DMS53 treated with DMSO at 0.1 percent for 48 hours (cell line): ENCODE measurements at regions not wholly inside any gene's neighbourhood (a gene's known extent, or its start where the extent isn't known, plus 50 kb on each side); places are given as distances from the start of the nearest gene placed in this dataset.
"Not testable (repeated sequence)": the region's sequence is repeated elsewhere in the genome, so short reads cannot be mapped to it uniquely, and the experiment has no call there.

Experiments
- DNase-seq: peaks from one replicate; lab custom pipeline; 2025; ENCODE audit not compliant: unreplicated experiment; lab: John Stamatoyannopoulos, UW

DNA sequence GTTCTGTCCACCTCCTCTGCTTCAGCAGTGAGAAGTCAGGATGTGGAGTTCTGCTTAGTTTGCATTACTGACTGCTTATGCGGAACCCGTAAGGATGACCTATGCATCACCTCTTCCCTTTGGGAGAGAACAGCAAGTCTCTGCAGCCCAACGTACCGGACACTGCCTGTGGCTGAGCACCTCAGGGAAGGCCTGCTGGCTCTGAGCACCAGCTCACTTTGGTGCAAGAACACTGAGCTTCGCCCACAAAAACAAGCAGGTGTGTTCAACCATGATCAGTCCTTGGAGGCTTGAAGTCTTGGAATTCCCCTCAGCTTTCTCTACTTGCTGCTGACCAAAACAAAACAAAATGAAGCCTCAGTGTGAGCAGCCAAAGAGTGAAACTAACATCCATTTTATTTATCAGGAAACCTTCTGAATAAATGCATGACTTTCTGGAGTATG is 52.7 kb upstream of the NCK2 start:
- DNase-seq, result no peak

DNA sequence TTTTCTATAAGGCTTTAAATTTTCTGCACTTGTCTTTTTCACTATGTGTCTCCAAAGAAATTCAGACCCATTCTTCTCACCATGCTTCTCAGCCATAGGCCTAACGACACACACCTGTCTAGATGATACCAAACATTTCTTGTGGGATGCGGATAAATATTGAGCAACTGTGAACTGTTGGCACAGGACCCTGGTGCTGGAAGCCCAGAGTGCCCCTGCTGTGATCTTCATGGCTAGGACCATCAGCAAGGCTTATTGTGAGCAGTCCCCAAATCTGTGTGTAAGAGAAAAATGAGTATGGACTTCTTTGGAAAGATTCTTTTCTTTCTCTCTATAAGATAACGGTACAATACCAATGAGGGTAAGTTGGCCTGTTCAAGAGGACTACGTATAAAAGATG is 54.1 kb upstream of the NCK2 start:
- DNase-seq, result no peak

GRCh38 chr2:105689484-105689883 is 55.2 kb upstream of the NCK2 start:
- no peak for DNase-seq

DNA sequence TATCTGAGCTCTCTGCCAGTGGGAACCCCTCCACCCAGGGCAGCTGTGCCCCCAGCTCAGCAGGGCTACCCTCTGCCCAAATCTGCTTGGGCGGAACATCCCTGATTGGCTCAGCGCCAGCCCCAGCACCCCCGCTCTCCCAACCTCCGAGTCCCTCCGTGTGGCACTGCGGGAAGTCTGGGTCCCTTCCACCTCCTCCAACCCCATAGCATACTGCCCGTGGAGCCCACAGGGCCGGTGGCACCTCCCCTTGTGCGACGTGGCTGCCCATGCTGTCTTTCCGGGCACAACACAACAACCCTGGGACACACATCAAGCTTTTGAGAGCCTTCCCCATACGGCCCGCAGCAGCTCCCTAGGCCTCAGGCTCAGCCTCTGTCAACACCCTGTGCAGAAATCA is 55.8 kb upstream of the NCK2 start:
- no peak for DNase-seq

- DNase-seq, result no peak
Observed at GRCh38 chr2:105686588-105686987, 58.1 kb upstream of the NCK2 start.

DNA sequence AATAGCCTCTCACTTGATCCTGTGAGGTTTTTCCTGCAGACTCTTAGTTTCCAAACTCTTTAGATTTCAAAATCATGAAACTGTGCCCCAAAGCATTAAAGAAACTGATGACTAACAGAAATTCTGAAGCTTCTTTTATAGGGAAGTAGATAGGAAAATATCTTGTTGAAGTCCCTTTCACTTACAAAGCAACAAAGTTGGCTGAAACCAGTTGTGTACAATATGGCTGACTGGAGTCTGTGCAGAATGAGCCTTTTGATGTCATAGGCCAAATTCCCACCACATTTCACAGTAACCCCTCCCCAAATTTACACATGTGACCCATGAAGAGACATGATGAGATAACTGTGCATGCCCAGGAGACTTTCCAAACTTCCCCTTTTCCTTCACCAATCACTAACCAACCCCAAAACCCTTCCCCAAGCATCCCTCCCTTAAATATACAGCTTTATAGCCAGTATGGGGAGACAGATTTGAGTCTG is 61.7 kb upstream of the NCK2 start:
- no peak for DNase-seq

- DNase-seq, result no peak
Observed at GRCh38 chr2:105682401-105682800, 62.3 kb upstream of the NCK2 start.

DNA sequence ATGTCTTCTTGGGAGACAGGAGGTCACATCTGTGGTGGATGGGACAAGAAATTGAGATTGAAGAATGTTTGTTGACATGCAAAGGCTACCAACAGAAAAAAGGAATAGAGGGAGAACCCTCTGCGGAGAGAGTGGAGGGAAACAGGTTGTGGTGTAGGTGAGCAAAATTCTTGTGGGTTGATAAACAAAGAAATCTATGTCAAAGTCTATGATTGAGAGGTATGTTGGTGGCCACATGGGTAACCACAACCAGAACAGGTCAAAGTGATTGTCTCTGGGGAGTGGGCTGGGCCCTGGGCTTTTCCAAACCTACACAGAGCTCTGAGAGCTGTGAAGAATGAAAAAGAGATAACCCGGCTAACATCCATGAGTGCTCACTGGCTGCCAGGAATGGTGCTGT is 62.8 kb upstream of the NCK2 start:
- no peak for DNase-seq

DNA sequence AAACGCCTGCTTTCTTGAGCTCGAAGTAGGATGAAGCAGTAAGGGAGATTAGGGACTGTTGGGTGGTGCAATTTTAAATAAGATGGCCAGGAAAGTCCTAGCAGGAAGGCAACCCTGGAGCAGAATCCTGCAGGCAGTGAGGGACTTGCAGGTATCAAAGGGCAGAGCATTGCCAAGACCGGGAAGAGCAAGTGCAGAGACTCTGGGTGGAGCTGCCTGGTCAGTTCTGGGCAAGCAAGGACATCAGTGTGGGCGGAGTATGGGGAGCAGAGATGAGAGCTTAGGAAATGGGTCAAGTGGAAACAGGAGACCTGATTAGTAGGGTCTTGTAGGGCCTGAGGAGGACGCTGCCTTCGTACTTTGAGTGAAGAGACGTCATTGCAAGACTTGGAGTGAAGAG is 64.4 kb upstream of the NCK2 start:
- no peak for DNase-seq

GRCh38 chr2:105678346-105678745 is 66.4 kb upstream of the NCK2 start:
- no peak for DNase-seq

DNA sequence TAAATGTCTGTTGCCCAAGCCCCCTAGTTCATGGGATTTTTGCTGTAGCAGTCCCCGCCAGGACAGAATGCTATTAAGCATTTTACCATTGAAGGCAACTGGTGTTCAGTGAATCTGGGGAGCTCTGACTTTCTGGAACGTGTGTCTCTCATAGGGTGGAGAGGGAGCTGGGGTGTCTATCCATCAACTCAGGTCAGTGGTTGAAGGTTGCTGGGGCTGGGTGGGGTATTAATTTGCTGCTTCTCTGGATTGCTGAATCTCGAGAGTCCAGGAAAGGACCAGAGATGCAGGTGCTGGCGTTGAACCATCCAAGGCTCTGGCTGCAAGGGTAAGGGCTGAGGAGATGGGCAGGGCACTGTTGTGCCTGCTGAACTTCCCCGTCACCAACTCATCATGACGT is 66.8 kb upstream of the NCK2 start:
- no peak for DNase-seq

- DNase-seq, result no peak
Observed at GRCh38 chr2:105675841-105676240, 68.9 kb upstream of the NCK2 start.

DNA sequence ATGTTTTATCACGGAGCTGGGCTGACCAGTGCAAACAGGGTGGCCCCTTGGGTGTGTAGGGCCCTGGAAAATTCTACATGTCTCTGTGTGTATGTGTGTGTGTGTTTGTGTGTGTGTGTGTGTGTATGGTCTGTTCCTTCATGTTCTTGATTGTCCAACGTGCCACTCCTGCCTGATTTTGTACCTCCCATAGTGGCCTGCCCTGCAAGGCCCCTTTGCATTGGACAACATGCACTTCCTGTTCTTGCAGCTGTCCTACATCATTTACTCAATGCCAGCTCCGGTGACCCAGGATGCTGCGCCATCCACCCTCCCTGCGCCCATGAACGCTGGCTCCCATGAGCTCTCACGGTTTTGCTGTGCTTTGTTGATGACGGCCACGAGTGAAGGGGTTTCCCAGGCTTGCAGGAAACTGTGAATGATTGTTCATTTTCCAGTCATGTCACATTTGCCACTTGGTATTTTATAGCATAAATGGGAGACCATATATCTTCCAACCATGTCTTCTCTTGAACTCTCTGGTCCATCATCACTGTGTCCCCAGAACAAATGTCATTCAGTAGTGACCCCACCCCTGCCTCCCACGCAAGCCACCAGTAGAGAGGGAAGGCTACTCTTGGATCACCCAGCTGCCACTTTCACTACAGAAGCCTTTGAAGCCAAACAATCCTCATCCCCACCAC is 69.7 kb upstream of the NCK2 start:
- DNase-seq, result no peak

DNA sequence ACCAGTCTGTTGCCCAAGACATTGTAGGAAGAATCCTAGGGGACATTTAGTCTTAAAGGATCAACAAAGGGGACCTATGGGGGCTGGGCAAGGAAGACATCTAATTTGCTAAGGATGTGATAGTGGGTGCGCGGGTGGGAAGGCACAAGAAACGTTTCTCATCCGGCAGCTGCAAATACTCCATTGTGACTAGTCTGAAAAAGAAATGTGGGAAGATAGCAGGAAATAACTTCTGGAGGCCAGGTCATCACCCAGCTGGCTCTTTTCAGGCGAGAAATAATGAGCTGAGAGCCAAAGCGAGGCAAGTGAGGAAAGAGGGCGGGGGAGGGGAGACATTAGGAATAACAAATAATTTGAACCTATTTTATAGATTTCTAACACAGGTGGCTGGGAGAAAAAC is 70.3 kb upstream of the NCK2 start:
- no peak for DNase-seq

DNA sequence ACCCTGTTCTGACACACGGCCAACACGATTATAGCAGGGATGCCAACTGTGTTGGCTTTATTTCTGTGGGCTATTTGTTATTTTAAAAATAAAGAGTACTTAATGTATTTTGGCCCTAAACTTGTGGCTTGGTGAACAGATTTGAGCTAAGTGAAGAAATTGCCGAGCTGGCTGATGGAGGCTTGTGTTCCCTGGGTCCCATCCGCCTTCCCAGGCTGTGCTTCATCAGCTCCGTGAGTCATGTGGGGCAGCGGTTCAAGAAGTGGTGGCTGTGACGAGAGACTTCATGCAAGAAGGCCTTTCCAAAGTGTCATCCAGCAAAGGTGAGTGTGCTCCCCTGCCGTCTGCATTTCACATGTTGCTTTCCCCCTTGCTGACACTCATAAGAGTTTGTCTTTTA is 73.6 kb upstream of the NCK2 start:
- no peak for DNase-seq

GRCh38 chr2:105669384-105669891 is 75.3 kb upstream of the NCK2 start:
- DNase-seq, result no peak

DNA sequence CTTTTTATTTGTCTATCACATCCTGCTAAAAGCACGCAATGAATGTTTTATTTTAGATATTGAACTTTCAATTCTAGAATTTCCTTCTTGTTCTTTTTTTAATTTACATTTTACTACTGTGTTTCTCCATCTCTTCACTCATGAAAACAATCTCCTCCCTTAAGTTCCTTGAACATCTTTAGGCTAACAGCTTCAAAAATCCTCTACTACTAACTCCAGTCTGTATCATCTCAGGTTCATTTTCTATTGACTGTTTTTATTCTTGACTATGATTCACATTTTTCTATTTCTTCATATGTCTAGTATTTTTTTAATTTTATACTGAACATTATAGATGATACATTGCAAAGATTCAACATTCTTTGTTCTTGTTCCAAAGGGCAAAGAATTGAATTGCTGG is 79.2 kb upstream of the NCK2 start:
- no peak for DNase-seq

GRCh38 chr2:105660489-105660888 is 84.2 kb upstream of the NCK2 start:
- DNase-seq, result no peak

DNA sequence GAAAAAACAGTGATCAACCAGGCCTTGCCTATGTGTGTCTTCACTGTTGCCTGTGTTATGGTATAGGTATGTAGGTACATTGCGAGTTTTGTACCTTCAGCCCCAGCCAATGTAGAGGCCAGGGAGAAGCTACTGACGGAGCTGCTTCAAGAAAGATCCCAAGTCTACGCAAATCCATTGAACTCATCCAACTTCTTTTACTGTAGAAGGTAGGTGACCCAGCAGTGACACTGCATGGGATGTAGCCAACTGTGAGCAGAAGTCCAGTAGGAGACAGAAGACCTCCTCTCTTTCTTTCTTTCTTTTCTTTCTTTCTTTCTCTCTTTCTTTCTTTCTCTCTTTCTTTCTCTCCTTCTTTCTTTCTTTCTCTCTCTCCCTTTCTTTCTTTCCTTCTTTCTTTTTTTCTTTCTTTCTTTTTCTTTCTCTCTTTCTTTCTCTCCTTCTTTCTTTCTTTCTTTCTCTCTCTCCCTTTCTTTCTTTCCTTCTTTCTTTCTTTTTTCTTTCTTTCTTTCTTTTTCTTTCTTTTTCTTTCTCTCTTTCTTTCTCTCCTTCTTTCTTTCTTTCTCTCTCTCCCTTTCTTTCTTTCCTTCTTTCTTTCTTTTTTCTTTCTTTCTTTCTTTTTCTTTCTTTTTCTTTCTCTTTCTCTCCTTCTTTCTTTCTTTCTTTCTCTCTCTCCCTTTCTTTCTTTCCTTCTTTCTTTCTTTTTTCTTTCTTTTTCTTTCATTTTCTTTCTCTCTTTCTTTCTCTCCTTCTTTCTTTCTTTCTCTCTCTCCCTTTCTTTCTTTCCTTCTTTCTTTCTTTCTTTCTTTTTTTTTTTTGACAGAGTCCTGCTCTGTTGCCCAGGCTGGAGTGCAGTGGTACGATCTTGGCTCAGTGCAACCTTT is 88.7 kb upstream of the NCK2 start:
- not testable (repeated sequence) for DNase-seq

DNA sequence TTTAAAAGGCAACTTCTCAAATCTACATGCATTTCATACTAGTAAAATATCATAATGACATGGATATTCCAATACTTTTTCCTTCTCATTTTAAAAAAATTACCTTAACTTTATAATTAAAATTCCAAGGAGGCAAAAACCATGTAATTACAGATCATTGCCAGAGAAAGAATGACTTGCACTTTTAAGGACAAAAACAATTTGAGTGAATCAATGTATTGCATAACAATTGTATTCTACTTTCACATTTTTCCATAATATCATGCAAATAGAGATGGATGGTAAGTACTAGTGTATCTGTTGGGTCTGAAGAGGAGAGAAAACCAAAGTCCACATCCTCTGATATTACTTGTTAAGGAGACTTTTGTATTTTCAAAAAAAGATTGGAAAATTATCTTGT is 89.5 kb upstream of the NCK2 start:
- no peak for DNase-seq

DNA sequence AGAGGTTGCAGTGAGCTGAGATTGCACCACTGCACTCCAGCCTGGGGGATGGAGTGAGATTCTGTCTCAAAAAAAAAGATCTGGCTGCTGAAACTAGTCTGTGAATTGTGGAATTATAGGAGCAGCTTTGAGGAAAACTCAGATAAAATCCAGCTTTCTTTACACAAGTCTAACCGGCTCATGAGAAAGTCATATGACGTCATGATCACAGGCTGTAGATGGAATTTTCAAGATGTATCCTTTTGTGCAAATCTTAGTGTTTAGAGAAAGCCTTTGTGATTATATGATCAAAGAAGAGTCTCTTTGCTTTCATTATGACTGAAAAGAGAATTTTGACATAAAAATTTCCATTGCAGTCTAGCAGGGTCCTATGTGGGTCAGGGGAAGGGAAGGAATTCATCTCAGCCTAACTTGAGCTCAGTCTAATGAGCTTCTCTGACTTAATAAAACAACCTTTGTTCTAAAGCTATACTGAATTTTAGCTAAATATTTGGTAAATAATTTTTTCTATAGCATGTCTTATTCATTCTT is 90.2 kb upstream of the NCK2 start:
- DNase-seq, result no peak

DNA sequence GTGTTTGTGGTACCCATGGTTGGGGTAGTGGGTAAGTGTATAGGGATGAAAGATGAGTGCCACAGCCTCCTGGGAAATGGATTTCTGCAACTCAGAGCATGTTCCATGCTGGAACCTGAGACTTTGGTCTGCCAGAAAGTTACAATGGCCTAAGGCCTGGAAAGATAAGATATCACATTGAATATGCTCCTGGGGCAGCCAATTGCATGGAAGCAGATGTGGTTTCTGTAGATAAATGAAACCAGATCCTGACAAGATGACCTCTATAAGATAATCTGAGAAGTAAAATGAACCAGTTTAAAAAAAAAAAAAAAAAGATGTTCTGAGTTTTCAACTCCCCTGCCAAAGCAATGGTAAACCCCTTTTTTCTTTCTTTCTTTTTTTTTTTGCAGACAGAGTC is 91.4 kb upstream of the NCK2 start:
- no peak for DNase-seq
